HCT116 (cell line): ENCODE measurements at regions not wholly inside any gene's neighbourhood (a gene's known extent, or its start where the extent isn't known, plus 50 kb on each side); places are given as distances from the start of the nearest gene placed in this dataset.

Experiments
- ATAC-seq: fragments of 200-7000 bp; cut with Tn5 transposase; 2 replicates; pipeline ENCODE4 v1.9.1; 2020; ENCODE audit warnings: mild to moderate bottlenecking, moderate library complexity
- BruUV-seq: library from RNA; stranded (reverse); fragments of 400-500 nt; replicated peaks from 2 replicates; lab custom pipeline; 2021; lab: Mats Ljungman, UMichigan
- CTCF ChIA-PET: fragments of 300-600 bp; sonication (Branson Sonifier 250); formaldehyde crosslinking; loops from one replicate; lab custom pipeline; 2021; ENCODE audit warnings: antibody characterized with exemption; lab: Charles Lee
- POLR2A ChIA-PET: fragments of 300-600, 350-600 bp; sonication (Branson Sonifier 250); formaldehyde crosslinking; loops from one replicate; lab custom pipeline; 2021; ENCODE audit warnings: antibody characterized with exemption; lab: Charles Lee
- RAD21 ChIA-PET, 2 experiments: fragments of 300-600 bp; sonication (Branson Sonifier 250); formaldehyde crosslinking; loops; one replicate each; lab custom pipeline; 2023; ENCODE audit warnings: low total read pairs in 2 of 2; ENCODE audit not compliant: uncharacterized antibody in 2 of 2, unreplicated experiment in 2 of 2, low non-redundant PET in 1 of 2; lab: Charles Lee
- DNase-seq: peaks from one replicate; pipeline ENCODE4 v3.0.0-alpha.2; 2010; ENCODE audit warnings: low read depth, low spot score
- H2AFZ ChIP-seq: fragments of 200-600 bp; shearing (Covaris generic), sonication (generic); 2 replicates; pipeline ENCODE4 v1.6.1; 2017; ENCODE audit warnings: low read depth, mixed run types, mixed read lengths, antibody characterized with exemption, low read length; ENCODE audit not compliant: poor library complexity, severe bottlenecking
- H3K27ac ChIP-seq: 2 replicates; pipeline ENCODE4 v1.5.1; 2012; ENCODE audit warnings: low read depth, low read length
- H3K27me3 ChIP-seq: fragments of 200-600 bp; sonication (generic); 2 replicates; pipeline ENCODE4 v1.6.1; 2016; ENCODE audit warnings: mixed run types, low read length, mixed read lengths; ENCODE audit not compliant: insufficient read depth
- H3K36me3 ChIP-seq, 2 experiments: fragments of 200-500 bp in 1 of 2; fragments of 200-600 bp in 1 of 2; sonication (Bioruptor generic) in 1 of 2; sonication (generic) in 1 of 2; 2 replicates each; pipeline versions ENCODE4 v1.5.1 to v1.6.1; 2014 to 2016; ENCODE audit warnings: low read length in 2 of 2, inconsistent platforms in 1 of 2, mixed read lengths in 1 of 2, mixed run types in 1 of 2; ENCODE audit not compliant: insufficient read depth in 2 of 2, control insufficient read depth in 1 of 2
- H3K4me1 ChIP-seq, 2 experiments: fragments of 200-600 bp in 1 of 2; sonication (generic) in 1 of 2; 2 replicates each; pipeline versions ENCODE4 v1.5.1 to v1.6.1; 2012 to 2017; ENCODE audit warnings: low read length in 2 of 2, inconsistent platforms in 1 of 2, mild to moderate bottlenecking in 1 of 2, mixed read lengths in 1 of 2, mixed run types in 1 of 2, moderate library complexity in 1 of 2; ENCODE audit not compliant: insufficient read depth in 2 of 2, control insufficient read depth in 1 of 2
- H3K4me2 ChIP-seq: fragments of 200-600 bp; sonication (generic); 2 replicates; pipeline ENCODE4 v1.6.1; 2017; ENCODE audit warnings: mixed run types, low read length, mixed read lengths
- H3K4me3 ChIP-seq, 2 experiments: fragments of 200-600 bp in 1 of 2; sonication (generic) in 1 of 2; replicated peaks in 1 of 2; 2 replicates each; pipeline ENCODE4 v1.5.1; 2011 to 2016; ENCODE audit warnings: low read length in 2 of 2, control low read depth in 1 of 2, low read depth in 1 of 2, mild to moderate bottlenecking in 1 of 2, mixed read lengths in 1 of 2, mixed run types in 1 of 2
- H3K79me2 ChIP-seq: fragments of 200-600 bp; sonication (generic); 2 replicates; pipeline ENCODE4 v1.6.1; 2017; ENCODE audit warnings: mild to moderate bottlenecking, mixed run types, low read length, moderate library complexity, mixed read lengths; ENCODE audit not compliant: insufficient read depth
- H3K9ac ChIP-seq: fragments of 200-600 bp; sonication (generic); 2 replicates; pipeline ENCODE4 v1.6.1; 2016; ENCODE audit warnings: low read length, mixed read lengths
- H3K9me2 ChIP-seq: fragments of 200-600 bp; sonication (generic), shearing (Covaris generic); 2 replicates; pipeline ENCODE4 v1.6.1; 2017; ENCODE audit warnings: mixed run types, mild to moderate bottlenecking, moderate library complexity; ENCODE audit not compliant: insufficient read depth
- H3K9me3 ChIP-seq, 2 experiments: fragments of 200-500 bp in 1 of 2; fragments of 200-600 bp in 1 of 2; sonication (Bioruptor generic) in 1 of 2; sonication (generic) in 1 of 2; 2 replicates each; pipeline ENCODE4 v1.6.1; 2014 to 2017; ENCODE audit warnings: low read length in 2 of 2, mixed read lengths in 2 of 2, inconsistent platforms in 1 of 2, low read depth in 1 of 2, mild to moderate bottlenecking in 1 of 2, mixed run types in 1 of 2, moderate library complexity in 1 of 2; ENCODE audit not compliant: control insufficient read depth in 1 of 2, insufficient read depth in 1 of 2
- H4K20me1 ChIP-seq: fragments of 200-600 bp; sonication (generic), shearing (Covaris generic); 2 replicates; pipeline ENCODE4 v1.6.1; 2017; ENCODE audit warnings: mixed run types, mild to moderate bottlenecking, moderate library complexity; ENCODE audit not compliant: insufficient read depth
- ATF3 ChIP-seq: IDR thresholded peaks from 2 replicates; pipeline ENCODE4 v1.6.1; 2012
- CBX3 ChIP-seq: IDR thresholded peaks from 2 replicates; pipeline ENCODE4 v1.6.1; 2012; ENCODE audit warnings: low read depth
- EGR1 ChIP-seq: IDR thresholded peaks from 2 replicates; pipeline ENCODE4 v1.6.1; 2012; ENCODE audit warnings: low read depth
- ELF1 ChIP-seq: IDR thresholded peaks from 2 replicates; pipeline ENCODE4 v1.6.1; 2012; ENCODE audit warnings: low read depth, borderline replicate concordance
- EZH2 ChIP-seq: fragments of 200-600 bp; sonication (generic); IDR thresholded peaks from 2 replicates; pipeline ENCODE4 v1.6.1; 2017; ENCODE audit warnings: antibody characterized with exemption, mixed run types
- EZH2phosphoT487 ChIP-seq: fragments of 200-600 bp; IDR thresholded peaks from 2 replicates; pipeline ENCODE4 v1.6.1; 2018; ENCODE audit warnings: antibody characterized with exemption, borderline replicate concordance
- JUND ChIP-seq: IDR thresholded peaks from 2 replicates; pipeline ENCODE4 v1.6.1; 2012
- MAX ChIP-seq: IDR thresholded peaks from 2 replicates; pipeline ENCODE4 v1.6.1; 2012
- POLR2A ChIP-seq: IDR thresholded peaks from 2 replicates; pipeline ENCODE4 v1.7.0; 2011; ENCODE audit warnings: borderline replicate concordance; ENCODE audit not compliant: insufficient read depth, insufficient read length; ENCODE audit errors: extremely low read depth
- RAD21 ChIP-seq: IDR thresholded peaks from 2 replicates; pipeline ENCODE4 v1.6.1; 2012; ENCODE audit warnings: low read depth, mild to moderate bottlenecking
- SIN3A ChIP-seq: IDR thresholded peaks from 2 replicates; pipeline ENCODE4 v1.6.1; 2012; ENCODE audit warnings: low read depth
- SP1 ChIP-seq: IDR thresholded peaks from 2 replicates; pipeline ENCODE4 v1.6.1; 2012; ENCODE audit warnings: low read depth
- SRF ChIP-seq: IDR thresholded peaks from 2 replicates; pipeline ENCODE4 v1.6.1; 2012; ENCODE audit warnings: low read depth
- TCF7L2 ChIP-seq: IDR thresholded peaks from 2 replicates; pipeline ENCODE4 v1.7.0; 2011; ENCODE audit warnings: borderline replicate concordance, inconsistent platforms; ENCODE audit not compliant: insufficient read depth, insufficient read length; ENCODE audit errors: extremely low read depth
- YY1 ChIP-seq: IDR thresholded peaks from 2 replicates; pipeline ENCODE4 v1.6.1; 2011; ENCODE audit warnings: low read length, low read depth, moderate library complexity, mild to moderate bottlenecking; ENCODE audit not compliant: insufficient replicate concordance; ENCODE audit errors: extremely low read depth
- intact Hi-C: fragments of 100-400 bp; cut with micrococcal nuclease; formaldehyde crosslinking; loops from 2 replicates; pipeline ENCODE4 v1.10.0; 2022
- TF ChIP-seq, protein P1 (sequence below): IDR thresholded peaks from 2 replicates; pipeline ENCODE4 v1.6.1; 2011; ENCODE audit warnings: mild to moderate bottlenecking, low read length, moderate library complexity; ENCODE audit not compliant: insufficient replicate concordance; ENCODE audit errors: extremely low read depth

DNA sequence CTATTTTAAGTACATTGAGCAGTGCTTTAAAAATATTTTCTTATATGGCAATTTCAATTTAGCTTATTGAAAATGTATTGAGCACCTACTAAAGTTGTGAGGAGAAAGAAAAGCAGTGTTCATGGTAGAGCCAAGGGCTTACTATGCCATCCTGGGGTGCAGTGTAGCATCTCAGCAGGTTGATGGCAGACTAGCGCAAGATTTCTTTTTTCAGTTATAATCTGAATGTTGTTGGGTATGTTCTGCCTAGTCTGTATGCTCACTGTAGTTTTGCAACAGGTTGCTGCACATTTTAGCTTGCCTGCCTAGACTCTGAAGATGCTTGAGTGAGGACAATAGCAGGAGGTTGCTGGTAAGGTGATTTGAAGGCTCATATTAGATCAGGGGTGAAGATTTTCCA is 103.1 kb upstream of the UNC13C start:
- TF ChIP-seq SP1 (no peak), TCF7L2 (no peak), CBX3 (no peak)
- CTCF ChIA-PET: no interaction called here
- ATAC-seq: no peak

GRCh38 chr15:53872410-53872809 is 105.8 kb upstream of the UNC13C start:
- intact Hi-C loops: no loop called here
- Histone ChIP-seq H3K27ac (no peak overlapping the region), H3K4me2 (no peak overlapping the region), H2AFZ (no peak overlapping the region), H3K79me2 (no peaks in the 10 kb centered on the region), H3K4me3 (no peak overlapping the region), H3K9ac (no peak overlapping the region), H3K4me1 (no peaks in the 10 kb centered on the region)
- CTCF ChIA-PET: no interaction called here
- DNase-seq: no peak
- POLR2A ChIA-PET: no interaction called here
- no peak for TF ChIP-seq JUND
- TF ChIP-seq EZH2phosphoT487: no peak
- TF ChIP-seq EZH2: no peak
- no peak for TF ChIP-seq ELF1
- TF ChIP-seq, protein P1, sequence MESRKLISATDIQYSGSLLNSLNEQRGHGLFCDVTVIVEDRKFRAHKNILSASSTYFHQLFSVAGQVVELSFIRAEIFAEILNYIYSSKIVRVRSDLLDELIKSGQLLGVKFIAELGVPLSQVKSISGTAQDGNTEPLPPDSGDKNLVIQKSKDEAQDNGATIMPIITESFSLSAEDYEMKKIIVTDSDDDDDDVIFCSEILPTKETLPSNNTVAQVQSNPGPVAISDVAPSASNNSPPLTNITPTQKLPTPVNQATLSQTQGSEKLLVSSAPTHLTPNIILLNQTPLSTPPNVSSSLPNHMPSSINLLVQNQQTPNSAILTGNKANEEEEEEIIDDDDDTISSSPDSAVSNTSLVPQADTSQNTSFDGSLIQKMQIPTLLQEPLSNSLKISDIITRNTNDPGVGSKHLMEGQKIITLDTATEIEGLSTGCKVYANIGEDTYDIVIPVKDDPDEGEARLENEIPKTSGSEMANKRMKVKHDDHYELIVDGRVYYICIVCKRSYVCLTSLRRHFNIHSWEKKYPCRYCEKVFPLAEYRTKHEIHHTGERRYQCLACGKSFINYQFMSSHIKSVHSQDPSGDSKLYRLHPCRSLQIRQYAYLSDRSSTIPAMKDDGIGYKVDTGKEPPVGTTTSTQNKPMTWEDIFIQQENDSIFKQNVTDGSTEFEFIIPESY: no peak
- no peak for TF ChIP-seq RAD21
- TF ChIP-seq SRF: no peak
- no peak for TF ChIP-seq ATF3
- no peak for TF ChIP-seq YY1
- no peak for TF ChIP-seq POLR2A
- TF ChIP-seq MAX: no peak
- no peak for TF ChIP-seq CBX3
- no peak for TF ChIP-seq SIN3A
- no peak for TF ChIP-seq EGR1
- no peak for TF ChIP-seq TCF7L2
- TF ChIP-seq, all 23 proteins: peak for 0
- H3K9me2 ChIP-seq: no peaks in the 10 kb centered on the region
- ATAC-seq: no peak
- no peaks in the 10 kb centered on the region for H3K36me3 ChIP-seq
- BruUV-seq: no TSS peak
- H4K20me1 ChIP-seq: no peaks in the 10 kb centered on the region
- RAD21 ChIA-PET: no interaction called here
- no peaks in the 10 kb centered on the region for H3K27me3 ChIP-seq
- H3K9me3 ChIP-seq: peaks cover 0 to 6% of the 10 kb centered on the region in 2 experiments; a peak in 1 of 4 replicates

More for the DNA sequence above, 103.1 kb upstream of the UNC13C start:
- Histone ChIP-seq H3K36me3 (no peaks in the 10 kb centered on the region), H3K9ac (no peak overlapping the region), H3K27ac (no peak overlapping the region), H3K9me3 (peaks cover 0 to 12% of the 10 kb centered on the region in 2 experiments; a peak in 2 of 4 replicates), H4K20me1 (no peaks in the 10 kb centered on the region), H3K4me1 (no peaks in the 10 kb centered on the region), H3K4me3 (no peak overlapping the region), H3K79me2 (no peaks in the 10 kb centered on the region), H3K9me2 (no peaks in the 10 kb centered on the region), H2AFZ (no peak overlapping the region), H3K27me3 (no peaks in the 10 kb centered on the region), H3K4me2 (no peak overlapping the region)
- BruUV-seq: no TSS peak
- intact Hi-C loops: no loop called here
- no peak for DNase-seq
- ChIA-PET RAD21 (no interaction called here), POLR2A (no interaction called here)
